LoVo (cell line): ENCODE measurements at regions not wholly inside any gene's neighbourhood (a gene's known extent, or its start where the extent isn't known, plus 50 kb on each side); places are given as distances from the start of the nearest gene placed in this dataset.
"Not testable (repeated sequence)": the region's sequence is repeated elsewhere in the genome, so short reads cannot be mapped to it uniquely, and the experiment has no call there.

Source experiments
- DNase-seq: peaks from one replicate; pipeline ENCODE4 v3.0.0-alpha.2; 2016; ENCODE audit warnings: low spot score

GRCh38 chr5:5741418-5741817, 318.9 kb downstream of the ICE1 start:
- no peak for DNase-seq

GRCh38 chr5:5739490-5739945, 317.0 kb downstream of the ICE1 start:
- no peak for DNase-seq

- DNase-seq, result no peak
Measured at GRCh38 chr5:5738797-5739489, 316.5 kb downstream of the ICE1 start.

GRCh38 chr5:5736007-5736406, 313.5 kb downstream of the ICE1 start:
- DNase-seq, result no peak

GRCh38 chr5:5733058-5733457, 310.6 kb downstream of the ICE1 start:
- DNase-seq, result not testable (repeated sequence)

- no peak for DNase-seq
Measured at GRCh38 chr5:5726401-5726800, 303.9 kb downstream of the ICE1 start.

GRCh38 chr5:5721881-5722280, 299.4 kb downstream of the ICE1 start:
- no peak for DNase-seq

GRCh38 chr5:5719292-5719691, 296.8 kb downstream of the ICE1 start:
- no peak for DNase-seq

GRCh38 chr5:5716665-5717064, 294.2 kb downstream of the ICE1 start:
- DNase-seq, result no peak

GRCh38 chr5:5711592-5711991, 289.1 kb downstream of the ICE1 start:
- no peak for DNase-seq

- DNase-seq, result no peak
Measured at GRCh38 chr5:5711112-5711511, 288.6 kb downstream of the ICE1 start.

GRCh38 chr5:5710471-5710870, 288.0 kb downstream of the ICE1 start:
- no peak for DNase-seq

- no peak for DNase-seq
Measured at GRCh38 chr5:5708367-5708919, 286.0 kb downstream of the ICE1 start.

- DNase-seq, result no peak
Measured at GRCh38 chr5:5705010-5705409, 282.5 kb downstream of the ICE1 start.

- DNase-seq, result no peak
Measured at GRCh38 chr5:5704352-5704751, 281.9 kb downstream of the ICE1 start.

GRCh38 chr5:5702934-5703333, 280.5 kb downstream of the ICE1 start:
- no peak for DNase-seq

GRCh38 chr5:5700549-5700948, 278.1 kb downstream of the ICE1 start:
- DNase-seq, result no peak

GRCh38 chr5:5699062-5699461, 276.6 kb downstream of the ICE1 start:
- DNase-seq, result no peak

GRCh38 chr5:5695266-5695665, 272.8 kb downstream of the ICE1 start:
- no peak for DNase-seq

GRCh38 chr5:5688925-5689310, 266.4 kb downstream of the ICE1 start:
- DNase-seq, result no peak

- no peak for DNase-seq
Measured at GRCh38 chr5:5688194-5688924, 265.9 kb downstream of the ICE1 start.

- DNase-seq, result no peak
Measured at GRCh38 chr5:5687113-5687512, 264.6 kb downstream of the ICE1 start.

- no peak for DNase-seq
Measured at GRCh38 chr5:5686356-5686755, 263.9 kb downstream of the ICE1 start.
